ENCODE measurements at regions not wholly inside any gene's neighbourhood (a gene's known extent, or its start where the extent isn't known, plus 50 kb on each side); places are given as distances from the start of the nearest gene placed in this dataset.

GRCh38 chr7:22676385-22676784, 50.6 kb upstream of the IL6 start:
- DNase-seq: no peak

GRCh38 chr7:22675917-22676343, 51.1 kb upstream of the IL6 start:
- no peak for DNase-seq

- DNase-seq: no peak
Measured at GRCh38 chr7:22675421-22675820, 51.6 kb upstream of the IL6 start.

- no peak for DNase-seq
Measured at GRCh38 chr7:22672846-22673680, 53.9 kb upstream of the IL6 start.

- no peak for DNase-seq
Measured at GRCh38 chr7:22671177-22671879, 55.7 kb upstream of the IL6 start.

- DNase-seq: no peak
Measured at GRCh38 chr7:22670422-22670815, 56.6 kb upstream of the IL6 start.

GRCh38 chr7:22669692-22670421, 57.1 kb upstream of the IL6 start:
- DNase-seq: no peak

GRCh38 chr7:22668971-22669401, 58.0 kb upstream of the IL6 start:
- DNase-seq: no peak

GRCh38 chr7:22667562-22668239, 59.3 kb upstream of the IL6 start:
- no peak for DNase-seq

- no peak for DNase-seq
Measured at GRCh38 chr7:22667187-22667561, 59.8 kb upstream of the IL6 start.

- DNase-seq: no peak
Measured at GRCh38 chr7:22666732-22667131, 60.3 kb upstream of the IL6 start.

GRCh38 chr7:22665923-22666322, 61.1 kb upstream of the IL6 start:
- no peak for DNase-seq

GRCh38 chr7:22664988-22665798, 61.8 kb upstream of the IL6 start:
- DNase-seq: no peak

GRCh38 chr7:22663721-22664120, 63.3 kb upstream of the IL6 start:
- no peak for DNase-seq

GRCh38 chr7:22663357-22663718, 63.7 kb upstream of the IL6 start:
- DNase-seq: no peak

- no peak for DNase-seq
Measured at GRCh38 chr7:22662556-22663356, 64.2 kb upstream of the IL6 start.

- no peak for DNase-seq
Measured at GRCh38 chr7:22662036-22662435, 65.0 kb upstream of the IL6 start.

GRCh38 chr7:22660732-22661131, 66.3 kb upstream of the IL6 start:
- DNase-seq: no peak

GRCh38 chr7:22660293-22660692, 66.7 kb upstream of the IL6 start:
- DNase-seq: no peak

- no peak for DNase-seq
Measured at GRCh38 chr7:22659741-22660140, 67.3 kb upstream of the IL6 start.
